HEK293 (cell line): ENCODE measurements at regions not wholly inside any gene's neighbourhood (a gene's known extent, or its start where the extent isn't known, plus 50 kb on each side); places are given as distances from the start of the nearest gene placed in this dataset.
A peak's percentile ranks its signal among the peaks of the same experiment; 100 is the strongest.

Experiments used
- CTCF ChIA-PET: fragments of 350-600 bp; formaldehyde crosslinking; extraction: SDS; loops from one replicate; lab custom pipeline; 2021; ENCODE audit warnings: antibody characterized with exemption; lab: Yijun Ruan, JAX
- POLR2A ChIA-PET: fragments of 300-600 bp; formaldehyde crosslinking; extraction: SDS; loops from one replicate; lab custom pipeline; 2020; ENCODE audit warnings: antibody characterized with exemption, inconsistent platforms; lab: Yijun Ruan, JAX
- H3K27ac ChIP-seq: fragments of 200-500 bp; sonication (Bioruptor generic); 2 replicates; pipeline ENCODE4 v1.5.1; 2014; ENCODE audit warnings: low read depth, low read length, control low read depth, inconsistent platforms; ENCODE audit errors: extremely low read depth
- H3K36me3 ChIP-seq, 2 experiments: fragments of 200-500 bp in 1 of 2; sonication (Bioruptor generic) in 1 of 2; 1 replicate in 1 of 2; 2 replicates in 1 of 2; pipeline ENCODE4 v1.5.1; 2014 to 2017; ENCODE audit warnings: inconsistent platforms in 2 of 2, low read length in 2 of 2; ENCODE audit not compliant: control insufficient read depth in 2 of 2, insufficient read depth in 1 of 2
- H3K4me1 ChIP-seq: fragments of 200-500 bp; sonication (Bioruptor generic); 2 replicates; pipeline ENCODE4 v1.5.1; 2014; ENCODE audit warnings: mild to moderate bottlenecking, low read length, inconsistent platforms; ENCODE audit not compliant: control insufficient read depth, insufficient read depth
- H3K4me3 ChIP-seq: 2 replicates; pipeline ENCODE4 v1.5.1; 2011; ENCODE audit warnings: low read depth, mild to moderate bottlenecking, control low read depth, low read length, moderate library complexity
- H3K9me3 ChIP-seq: fragments of 200-500 bp; sonication (Bioruptor generic); 2 replicates; pipeline ENCODE4 v1.5.1; 2014; ENCODE audit warnings: low read depth, low read length, inconsistent platforms; ENCODE audit not compliant: control insufficient read depth, insufficient read depth
- MZF1 ChIP-seq: fragments of 450-650 bp; formaldehyde crosslinking; IDR thresholded peaks from 2 replicates; pipeline ENCODE4 v1.5.1; 2017; ENCODE audit warnings: missing biosample characterization, missing genetic modification characterization, borderline replicate concordance
- SETDB1 ChIP-seq: IDR thresholded peaks from one replicate; pipeline ENCODE4 v1.6.1; 2017; ENCODE audit warnings: mild to moderate bottlenecking, low read length, moderate library complexity, mixed read lengths; ENCODE audit not compliant: insufficient read length
- ZBTB7A ChIP-seq: fragments of 450-650 bp; formaldehyde crosslinking; IDR thresholded peaks from 2 replicates; pipeline ENCODE4 v1.5.1; 2016; ENCODE audit warnings: low read depth, missing biosample characterization, missing genetic modification characterization
- ZNF19 ChIP-seq: fragments of 450-650 bp; formaldehyde crosslinking; IDR thresholded peaks from 2 replicates; pipeline ENCODE4; 2016; ENCODE audit warnings: missing biosample characterization, missing genetic modification characterization, low read depth
- TF ChIP-seq, protein P1 (sequence below): fragments of 450-650 bp; formaldehyde crosslinking; conservative IDR thresholded peaks from 2 replicates; pipeline ENCODE4 v1.5.1; 2016; ENCODE audit warnings: low read depth, missing biosample characterization, missing genetic modification characterization
- TF ChIP-seq, protein P2 (sequence below): fragments of 450-650 bp; formaldehyde crosslinking; IDR thresholded peaks from 2 replicates; pipeline ENCODE4 v1.5.1; 2016; ENCODE audit warnings: missing biosample characterization, missing genetic modification characterization
- TF ChIP-seq, protein P3 (sequence below): fragments of 450-650 bp; formaldehyde crosslinking; IDR thresholded peaks from 2 replicates; pipeline ENCODE4 v1.5.1; 2016; ENCODE audit warnings: missing biosample characterization, missing genetic modification characterization, low read depth
- TF ChIP-seq, protein P4 (sequence below): fragments of 450-650 bp; formaldehyde crosslinking; IDR thresholded peaks from 2 replicates; pipeline ENCODE4 v1.5.1; 2016; ENCODE audit warnings: missing biosample characterization, missing genetic modification characterization

DNA sequence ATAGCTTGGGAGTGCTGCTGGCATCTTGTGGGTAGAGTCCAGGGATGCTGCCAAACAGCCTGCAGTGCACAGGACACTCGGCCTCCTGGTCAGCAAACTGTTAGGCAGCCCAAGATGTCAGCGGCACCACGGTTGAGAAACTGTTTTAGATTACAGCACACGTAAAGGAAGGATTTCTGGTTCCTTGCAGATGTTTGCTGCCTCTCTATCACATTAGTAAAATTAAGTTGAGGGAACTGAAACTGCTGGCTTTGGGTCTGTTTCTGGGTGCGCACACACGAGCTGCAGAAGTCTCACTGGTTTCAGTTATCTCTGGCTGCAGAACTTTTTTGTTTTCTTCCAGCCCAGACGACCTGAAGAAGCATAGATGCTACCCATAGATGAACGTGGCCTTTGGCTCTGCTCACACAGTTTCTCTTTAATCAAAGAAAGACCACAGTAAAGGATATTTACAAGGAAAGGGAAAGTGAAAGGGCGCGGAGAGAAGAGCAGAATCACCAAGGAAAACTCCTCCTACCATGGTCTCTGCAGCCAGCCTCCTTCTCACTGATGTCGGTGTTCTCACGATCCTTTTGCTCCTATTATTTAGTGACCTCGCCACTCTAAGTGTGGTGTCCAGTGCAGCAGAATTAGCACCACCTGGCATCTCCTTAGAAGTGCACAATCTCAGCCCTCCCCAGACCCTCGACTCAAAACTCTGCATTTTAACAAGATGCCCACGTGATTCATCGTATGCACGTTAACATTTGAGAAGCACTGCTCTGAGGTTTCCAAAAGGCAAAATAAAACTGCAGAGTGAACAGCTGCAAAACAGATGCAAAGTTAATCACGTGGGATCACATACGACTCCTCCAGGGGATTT is 50.6 kb upstream of the AKAP13 start:
- POLR2A ChIA-PET = interaction anchor here (1.2 to 2.3 kb wide), 2 partner anchors 51 to 150 kb away, joined by 3 to 12 read pairs; partner anchors contain the start of gene AKAP13
- Histone ChIP-seq H3K4me1 (no peaks in the 10 kb centered on the region), H3K36me3 (no peaks in the 10 kb centered on the region), H3K27ac (no peak overlapping the region), H3K9me3 (no peaks in the 10 kb centered on the region), H3K4me3 (no peak overlapping the region)
- CTCF ChIA-PET = interaction anchor here (0.6 to 9.2 kb wide), 20 partner anchors 10 to 255 kb away, joined by 3 to 117 read pairs (median 8); no protein-coding TSS in a partner anchor
- TF ChIP-seq, protein P1, sequence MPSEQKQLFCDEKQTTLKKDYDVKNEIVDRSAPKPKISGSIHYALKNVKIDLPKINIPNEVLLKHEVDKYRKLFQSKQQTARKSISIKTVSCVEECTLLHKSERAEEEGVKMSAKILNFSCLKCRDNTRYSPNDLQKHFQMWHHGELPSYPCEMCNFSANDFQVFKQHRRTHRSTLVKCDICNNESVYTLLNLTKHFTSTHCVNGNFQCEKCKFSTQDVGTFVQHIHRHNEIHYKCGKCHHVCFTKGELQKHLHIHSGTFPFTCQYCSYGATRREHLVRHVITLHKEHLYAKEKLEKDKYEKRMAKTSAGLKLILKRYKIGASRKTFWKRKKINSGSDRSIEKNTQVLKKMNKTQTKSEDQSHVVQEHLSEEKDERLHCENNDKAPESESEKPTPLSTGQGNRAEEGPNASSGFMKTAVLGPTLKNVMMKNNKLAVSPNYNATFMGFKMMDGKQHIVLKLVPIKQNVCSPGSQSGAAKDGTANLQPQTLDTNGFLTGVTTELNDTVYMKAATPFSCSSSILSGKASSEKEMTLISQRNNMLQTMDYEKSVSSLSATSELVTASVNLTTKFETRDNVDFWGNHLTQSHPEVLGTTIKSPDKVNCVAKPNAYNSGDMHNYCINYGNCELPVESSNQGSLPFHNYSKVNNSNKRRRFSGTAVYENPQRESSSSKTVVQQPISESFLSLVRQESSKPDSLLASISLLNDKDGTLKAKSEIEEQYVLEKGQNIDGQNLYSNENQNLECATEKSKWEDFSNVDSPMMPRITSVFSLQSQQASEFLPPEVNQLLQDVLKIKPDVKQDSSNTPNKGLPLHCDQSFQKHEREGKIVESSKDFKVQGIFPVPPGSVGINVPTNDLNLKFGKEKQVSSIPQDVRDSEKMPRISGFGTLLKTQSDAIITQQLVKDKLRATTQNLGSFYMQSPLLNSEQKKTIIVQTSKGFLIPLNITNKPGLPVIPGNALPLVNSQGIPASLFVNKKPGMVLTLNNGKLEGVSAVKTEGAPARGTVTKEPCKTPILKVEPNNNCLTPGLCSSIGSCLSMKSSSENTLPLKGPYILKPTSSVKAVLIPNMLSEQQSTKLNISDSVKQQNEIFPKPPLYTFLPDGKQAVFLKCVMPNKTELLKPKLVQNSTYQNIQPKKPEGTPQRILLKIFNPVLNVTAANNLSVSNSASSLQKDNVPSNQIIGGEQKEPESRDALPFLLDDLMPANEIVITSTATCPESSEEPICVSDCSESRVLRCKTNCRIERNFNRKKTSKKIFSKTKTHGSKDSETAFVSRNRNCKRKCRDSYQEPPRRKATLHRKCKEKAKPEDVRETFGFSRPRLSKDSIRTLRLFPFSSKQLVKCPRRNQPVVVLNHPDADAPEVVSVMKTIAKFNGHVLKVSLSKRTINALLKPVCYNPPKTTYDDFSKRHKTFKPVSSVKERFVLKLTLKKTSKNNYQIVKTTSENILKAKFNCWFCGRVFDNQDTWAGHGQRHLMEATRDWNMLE (tag by site-specific recombination) = no peak
- no peak for TF ChIP-seq MZF1 (tag by site-specific recombination)
- TF ChIP-seq ZBTB7A = no peak
- TF ChIP-seq, protein P2, sequence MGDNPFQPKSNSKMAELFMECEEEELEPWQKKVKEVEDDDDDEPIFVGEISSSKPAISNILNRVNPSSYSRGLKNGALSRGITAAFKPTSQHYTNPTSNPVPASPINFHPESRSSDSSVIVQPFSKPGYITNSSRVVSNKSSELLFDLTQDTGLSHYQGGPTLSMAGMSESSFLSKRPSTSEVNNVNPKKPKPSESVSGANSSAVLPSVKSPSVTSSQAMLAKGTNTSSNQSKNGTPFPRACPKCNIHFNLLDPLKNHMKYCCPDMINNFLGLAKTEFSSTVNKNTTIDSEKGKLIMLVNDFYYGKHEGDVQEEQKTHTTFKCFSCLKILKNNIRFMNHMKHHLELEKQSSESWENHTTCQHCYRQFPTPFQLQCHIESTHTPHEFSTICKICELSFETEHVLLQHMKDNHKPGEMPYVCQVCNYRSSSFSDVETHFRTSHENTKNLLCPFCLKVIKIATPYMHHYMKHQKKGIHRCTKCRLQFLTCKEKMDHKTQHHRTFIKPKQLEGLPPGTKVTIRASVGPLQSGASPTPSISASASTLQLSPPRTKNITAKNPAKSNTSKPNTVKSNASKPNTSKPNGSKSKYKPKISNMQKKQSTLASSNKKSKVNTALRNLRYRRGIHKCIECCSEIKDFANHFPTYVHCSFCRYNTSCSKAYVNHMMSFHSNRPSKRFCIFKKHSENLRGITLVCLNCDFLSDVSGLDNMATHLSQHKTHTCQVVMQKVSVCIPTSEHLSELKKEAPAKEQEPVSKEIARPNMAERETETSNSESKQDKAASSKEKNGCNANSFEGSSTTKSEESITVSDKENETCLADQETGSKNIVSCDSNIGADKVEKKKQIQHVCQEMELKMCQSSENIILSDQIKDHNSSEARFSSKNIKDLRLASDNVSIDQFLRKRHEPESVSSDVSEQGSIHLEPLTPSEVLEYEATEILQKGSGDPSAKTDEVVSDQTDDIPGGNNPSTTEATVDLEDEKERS (tag by site-specific recombination) = no peak
- TF ChIP-seq, protein P3, sequence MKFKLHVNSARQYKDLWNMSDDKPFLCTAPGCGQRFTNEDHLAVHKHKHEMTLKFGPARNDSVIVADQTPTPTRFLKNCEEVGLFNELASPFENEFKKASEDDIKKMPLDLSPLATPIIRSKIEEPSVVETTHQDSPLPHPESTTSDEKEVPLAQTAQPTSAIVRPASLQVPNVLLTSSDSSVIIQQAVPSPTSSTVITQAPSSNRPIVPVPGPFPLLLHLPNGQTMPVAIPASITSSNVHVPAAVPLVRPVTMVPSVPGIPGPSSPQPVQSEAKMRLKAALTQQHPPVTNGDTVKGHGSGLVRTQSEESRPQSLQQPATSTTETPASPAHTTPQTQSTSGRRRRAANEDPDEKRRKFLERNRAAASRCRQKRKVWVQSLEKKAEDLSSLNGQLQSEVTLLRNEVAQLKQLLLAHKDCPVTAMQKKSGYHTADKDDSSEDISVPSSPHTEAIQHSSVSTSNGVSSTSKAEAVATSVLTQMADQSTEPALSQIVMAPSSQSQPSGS (tag by site-specific recombination) = no peak
- no peak for TF ChIP-seq ZNF19 (tag by site-specific recombination)
- TF ChIP-seq, protein P4, sequence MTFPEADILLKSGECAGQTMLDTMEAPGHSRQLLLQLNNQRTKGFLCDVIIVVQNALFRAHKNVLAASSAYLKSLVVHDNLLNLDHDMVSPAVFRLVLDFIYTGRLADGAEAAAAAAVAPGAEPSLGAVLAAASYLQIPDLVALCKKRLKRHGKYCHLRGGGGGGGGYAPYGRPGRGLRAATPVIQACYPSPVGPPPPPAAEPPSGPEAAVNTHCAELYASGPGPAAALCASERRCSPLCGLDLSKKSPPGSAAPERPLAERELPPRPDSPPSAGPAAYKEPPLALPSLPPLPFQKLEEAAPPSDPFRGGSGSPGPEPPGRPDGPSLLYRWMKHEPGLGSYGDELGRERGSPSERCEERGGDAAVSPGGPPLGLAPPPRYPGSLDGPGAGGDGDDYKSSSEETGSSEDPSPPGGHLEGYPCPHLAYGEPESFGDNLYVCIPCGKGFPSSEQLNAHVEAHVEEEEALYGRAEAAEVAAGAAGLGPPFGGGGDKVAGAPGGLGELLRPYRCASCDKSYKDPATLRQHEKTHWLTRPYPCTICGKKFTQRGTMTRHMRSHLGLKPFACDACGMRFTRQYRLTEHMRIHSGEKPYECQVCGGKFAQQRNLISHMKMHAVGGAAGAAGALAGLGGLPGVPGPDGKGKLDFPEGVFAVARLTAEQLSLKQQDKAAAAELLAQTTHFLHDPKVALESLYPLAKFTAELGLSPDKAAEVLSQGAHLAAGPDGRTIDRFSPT (tag by site-specific recombination) = no peak
- TF ChIP-seq SETDB1 = peak; percentile 16
